ENCODE measurements at regions not wholly inside any gene's neighbourhood (a gene's known extent, or its start where the extent isn't known, plus 50 kb on each side); places are given as distances from the start of the nearest gene placed in this dataset.

GRCh38 chr13:108572782-108573211 lies 56.6 kb upstream of the MYO16 start:
- Histone ChIP-seq H3K27ac (no peak overlapping the region), H4K20me1 (ENCODE audit: low read depth) (no peaks in the 10 kb centered on the region), H3F3A (ENCODE audit: low read depth) (no peaks in the 10 kb centered on the region), H3K4me1 (no peaks in the 10 kb centered on the region), H3K36me3 (no peaks in the 10 kb centered on the region), H3K79me2 (ENCODE audit: low read depth) (no peaks in the 10 kb centered on the region), H3K4me3 (no peak overlapping the region), H3K27me3 (no peaks in the 10 kb centered on the region), H3K9ac (no peak overlapping the region), H3K4me2 (no peak overlapping the region), H2AFZ (replicated peaks) (no peak overlapping the region), H3K9me3 (ENCODE audit: low read depth) (no peaks in the 10 kb centered on the region)
- no peak for DNase-seq (ENCODE audit: low spot score)
- no peak for TF ChIP-seq EZH2 (IDR thresholded peaks at IDR 0.05)
- TF ChIP-seq EZH2phosphoT487 (IDR thresholded peaks at IDR 0.05): no peak
- TF ChIP-seq CTCF (IDR thresholded peaks at IDR 0.05): no peak
- no peaks in the 10 kb centered on the region for H3K9me3 Mint-ChIP-seq
- H3K4me1 Mint-ChIP-seq: peaks cover 5% of the 10 kb centered on the region
- H3K4me3 Mint-ChIP-seq: no peak overlapping the region
- H3K36me3 Mint-ChIP-seq: no peaks in the 10 kb centered on the region
- H3K27me3 Mint-ChIP-seq (ENCODE audit: insufficient read depth, low read depth): no peaks in the 10 kb centered on the region
- H3K27ac Mint-ChIP-seq: no peak overlapping the region

- Histone ChIP-seq H3K9me3 (ENCODE audit: low read depth) (no peaks in the 10 kb centered on the region), H3F3A (ENCODE audit: low read depth) (no peaks in the 10 kb centered on the region), H3K27ac (no peak overlapping the region), H3K4me3 (no peak overlapping the region), H3K79me2 (ENCODE audit: low read depth) (no peaks in the 10 kb centered on the region), H3K9ac (no peak overlapping the region), H4K20me1 (ENCODE audit: low read depth) (no peaks in the 10 kb centered on the region), H3K36me3 (no peaks in the 10 kb centered on the region), H2AFZ (replicated peaks) (no peak overlapping the region), H3K27me3 (no peaks in the 10 kb centered on the region), H3K4me1 (no peaks in the 10 kb centered on the region), H3K4me2 (no peak overlapping the region)
- no peak overlapping the region for H3K4me3 Mint-ChIP-seq
- no peak for DNase-seq (ENCODE audit: low spot score)
- H3K9me3 Mint-ChIP-seq: no peaks in the 10 kb centered on the region
- no peak overlapping the region for H3K27ac Mint-ChIP-seq
- no peak for TF ChIP-seq EZH2 (IDR thresholded peaks at IDR 0.05)
- no peak for TF ChIP-seq CTCF (IDR thresholded peaks at IDR 0.05)
- no peak for TF ChIP-seq EZH2phosphoT487 (IDR thresholded peaks at IDR 0.05)
- H3K27me3 Mint-ChIP-seq (ENCODE audit: insufficient read depth, low read depth): no peaks in the 10 kb centered on the region
- no peaks in the 10 kb centered on the region for H3K36me3 Mint-ChIP-seq
- H3K4me1 Mint-ChIP-seq: peaks cover 5% of the 10 kb centered on the region
These were observed 56.0 kb upstream of the MYO16 start for GRCh38 chr13:108573455-108573854.

GRCh38 chr13:108574856-108575255 lies 54.6 kb upstream of the MYO16 start:
- no peak overlapping the region for H3K9ac ChIP-seq
- H3K27me3 Mint-ChIP-seq (ENCODE audit: insufficient read depth, low read depth): no peaks in the 10 kb centered on the region
- H3K9me3 ChIP-seq (ENCODE audit: low read depth): no peaks in the 10 kb centered on the region
- DNase-seq (ENCODE audit: low spot score): no peak
- H3K4me2 ChIP-seq: no peak overlapping the region
- H3K79me2 ChIP-seq (ENCODE audit: low read depth): no peaks in the 10 kb centered on the region
- H3F3A ChIP-seq (ENCODE audit: low read depth): no peaks in the 10 kb centered on the region
- H2AFZ ChIP-seq (replicated peaks): no peak overlapping the region
- H3K27ac ChIP-seq: no peak overlapping the region
- H3K9me3 Mint-ChIP-seq: no peaks in the 10 kb centered on the region
- H3K4me3 Mint-ChIP-seq: no peak overlapping the region
- H3K36me3 Mint-ChIP-seq: no peaks in the 10 kb centered on the region
- H3K27me3 ChIP-seq: no peaks in the 10 kb centered on the region
- no peak overlapping the region for H3K4me3 ChIP-seq
- no peaks in the 10 kb centered on the region for H3K4me1 ChIP-seq
- H3K4me1 Mint-ChIP-seq: peaks cover 5% of the 10 kb centered on the region
- H3K36me3 ChIP-seq: no peaks in the 10 kb centered on the region
- no peak overlapping the region for H3K27ac Mint-ChIP-seq
- no peaks in the 10 kb centered on the region for H4K20me1 ChIP-seq (ENCODE audit: low read depth)
- TF ChIP-seq EZH2 (IDR thresholded peaks at IDR 0.05) (no peak), EZH2phosphoT487 (IDR thresholded peaks at IDR 0.05) (no peak), CTCF (IDR thresholded peaks at IDR 0.05) (no peak)

Measured in neural progenitor cell (in vitro differentiated cells).